ENCODE measurements at regions not wholly inside any gene's neighbourhood (a gene's known extent, or its start where the extent isn't known, plus 50 kb on each side); places are given as distances from the start of the nearest gene placed in this dataset.

DNA sequence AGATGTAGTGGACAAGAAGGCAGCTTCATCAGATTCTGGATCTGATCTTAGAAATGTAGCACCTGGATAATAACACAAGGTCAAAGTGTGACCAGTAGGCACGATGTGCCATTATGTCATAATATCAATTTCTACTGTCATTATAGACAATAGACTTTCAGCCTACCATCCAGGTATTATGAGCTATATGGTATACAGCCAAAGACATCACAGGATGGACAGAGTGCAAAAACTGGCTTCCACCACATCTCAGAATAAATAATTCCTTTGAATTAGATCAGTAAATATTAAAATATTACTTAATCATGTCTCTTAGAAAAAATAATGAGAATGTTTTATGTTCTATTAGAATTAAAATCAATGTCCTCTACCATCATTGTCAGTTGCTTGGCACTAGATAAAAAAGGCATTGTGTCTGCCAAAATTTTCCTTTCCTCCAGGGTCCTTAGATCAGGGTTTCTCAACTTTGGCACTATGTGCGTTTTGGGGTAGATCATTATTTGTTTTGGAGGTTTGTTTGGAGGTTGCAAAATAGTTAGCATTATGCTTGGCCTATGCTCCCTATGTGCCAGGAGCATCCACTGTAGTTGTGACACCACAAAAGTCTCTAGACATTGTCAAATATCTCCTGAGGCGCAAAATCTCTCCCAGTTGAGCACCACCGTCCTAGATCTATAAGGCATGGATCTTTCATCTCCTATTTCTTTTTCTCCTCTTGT lies 86.7 kb upstream of the NRIP1 start:
- no peak for DNase-seq

- no peak for DNase-seq
These were observed 87.8 kb upstream of the NRIP1 start for GRCh38 chr21:15152591-15152990.

GRCh38 chr21:15159382-15160020 lies 94.7 kb upstream of the NRIP1 start:
- DNase-seq, result no peak

GRCh38 chr21:15160136-15160535 lies 95.3 kb upstream of the NRIP1 start:
- no peak for DNase-seq

DNA sequence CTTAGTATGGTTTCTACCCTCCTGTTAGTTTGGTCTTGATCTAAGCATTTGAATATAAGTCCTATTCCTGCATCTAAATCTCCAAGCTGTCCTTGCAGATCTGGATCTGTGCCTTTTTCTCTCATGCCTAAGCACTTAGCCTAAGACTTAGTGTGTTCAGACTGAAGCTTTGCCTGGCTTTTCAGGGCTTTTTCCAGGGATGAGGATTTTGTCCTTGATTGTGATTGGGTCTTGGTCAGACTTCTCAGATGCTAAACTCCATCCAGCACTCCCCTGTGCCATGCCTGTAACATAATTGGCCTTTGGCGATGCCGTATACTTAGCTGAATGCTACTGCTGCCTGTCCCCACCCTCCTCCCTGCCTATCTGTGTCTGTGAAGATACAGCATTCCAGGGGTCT lies 98.1 kb upstream of the NRIP1 start:
- no peak for DNase-seq

DNA sequence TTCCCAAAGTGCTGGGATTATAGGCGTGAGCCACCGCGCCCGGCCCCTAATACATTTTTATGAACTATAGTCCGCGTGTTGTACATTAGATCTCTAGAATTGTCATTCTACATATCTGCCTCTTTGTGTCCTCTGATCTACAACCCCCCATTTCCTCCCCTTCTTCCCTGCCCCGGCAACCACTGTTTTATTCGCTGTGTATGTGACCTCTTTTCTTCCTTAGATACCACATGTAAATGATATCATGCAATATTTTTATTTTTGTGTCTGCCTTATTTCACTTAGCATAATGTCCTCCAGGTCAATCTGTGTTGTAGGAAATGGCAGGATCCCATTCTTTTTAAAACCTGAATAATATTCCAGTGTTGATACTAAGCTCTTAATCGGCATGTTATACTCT lies 99.5 kb upstream of the NRIP1 start:
- no peak for DNase-seq

- DNase-seq, result no peak
These were observed 100.0 kb upstream of the NRIP1 start for GRCh38 chr21:15164678-15165303.

DNA sequence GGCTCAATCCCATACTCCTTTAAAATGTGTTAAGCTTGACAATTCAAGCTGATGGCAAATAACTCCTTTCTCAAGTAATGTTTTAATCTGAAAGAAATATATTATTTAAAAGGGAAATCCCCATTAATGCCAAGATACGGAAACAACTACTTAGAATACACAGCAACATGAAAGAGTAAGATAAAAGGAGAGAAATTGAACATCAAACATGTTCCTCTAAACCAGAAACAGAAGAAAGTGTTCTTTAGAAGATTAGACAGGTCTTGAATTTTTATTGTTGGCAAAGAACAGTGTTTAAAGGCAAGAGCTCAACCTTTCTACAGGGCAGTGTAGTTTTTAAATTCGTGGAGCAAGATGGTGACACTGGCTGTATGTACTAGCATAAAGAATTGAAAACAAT lies 105.8 kb upstream of the NRIP1 start:
- DNase-seq, result no peak

DNA sequence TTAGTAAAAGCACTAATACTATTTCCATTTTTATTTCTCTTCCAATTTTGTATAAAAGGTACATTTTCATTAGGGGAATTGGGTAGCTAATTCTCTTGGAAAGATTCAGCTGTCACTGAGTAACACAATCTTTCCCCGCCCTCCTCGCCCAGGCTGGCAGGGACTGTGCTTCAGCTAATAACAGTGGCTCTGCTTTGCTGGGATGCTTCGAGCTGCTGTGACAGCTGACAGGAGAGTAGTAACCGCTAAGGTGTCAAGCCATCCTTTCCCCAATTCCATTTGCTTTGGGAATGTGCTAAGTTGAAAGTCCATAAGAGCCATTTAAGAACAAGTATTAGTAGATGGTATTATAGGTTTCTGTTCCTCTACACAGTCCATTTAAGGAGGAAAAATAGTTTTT lies 106.7 kb upstream of the NRIP1 start:
- no peak for DNase-seq

GRCh38 chr21:15172963-15173362 lies 108.2 kb upstream of the NRIP1 start:
- no peak for DNase-seq

GRCh38 chr21:15174923-15175322 lies 110.1 kb upstream of the NRIP1 start:
- no peak for DNase-seq

- no peak for DNase-seq
These were observed 117.9 kb upstream of the NRIP1 start for GRCh38 chr21:15182731-15183130.

DNA sequence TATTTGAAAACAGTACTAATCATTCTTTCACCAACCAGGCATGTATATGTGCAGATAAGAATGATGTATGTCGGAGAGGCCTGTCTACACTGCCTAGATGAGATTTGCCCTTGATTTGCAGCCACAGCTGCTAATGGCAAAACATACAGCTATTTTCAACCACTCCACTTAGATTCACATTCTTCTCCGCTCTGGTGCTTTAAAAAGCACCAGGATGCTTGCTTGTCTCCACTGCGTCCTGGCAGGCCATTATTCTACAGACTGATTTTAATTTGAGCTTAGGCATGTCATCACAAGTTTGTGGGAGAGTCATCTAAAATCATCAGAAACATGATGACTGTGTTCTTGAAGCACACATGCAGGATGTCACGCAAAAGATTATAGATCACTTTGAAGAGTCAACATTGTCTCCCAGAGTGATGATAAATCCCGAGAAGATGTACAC lies 119.0 kb upstream of the NRIP1 start:
- DNase-seq, result no peak

GRCh38 chr21:15190412-15190811 lies 125.6 kb upstream of the NRIP1 start:
- DNase-seq, result no peak

DNA sequence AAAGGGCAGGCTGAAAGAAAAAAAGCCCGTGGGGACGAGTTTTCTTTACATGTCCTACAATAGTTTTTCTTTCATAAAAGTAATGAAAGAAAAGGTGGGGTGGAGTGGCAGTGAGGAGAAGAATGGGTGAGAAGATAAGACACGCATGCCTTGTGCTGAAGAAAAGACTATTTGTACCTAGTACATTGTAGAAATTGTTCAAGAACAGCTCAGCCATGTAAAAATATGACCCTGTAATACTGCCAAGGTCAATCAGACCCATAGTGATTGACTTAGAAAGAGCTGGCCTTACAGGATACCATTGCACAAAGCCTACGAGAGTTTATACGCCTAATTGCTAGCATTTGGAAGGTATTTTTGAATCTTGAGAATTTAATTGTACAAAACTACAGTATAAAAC lies 126.0 kb upstream of the NRIP1 start:
- DNase-seq, result no peak

DNA sequence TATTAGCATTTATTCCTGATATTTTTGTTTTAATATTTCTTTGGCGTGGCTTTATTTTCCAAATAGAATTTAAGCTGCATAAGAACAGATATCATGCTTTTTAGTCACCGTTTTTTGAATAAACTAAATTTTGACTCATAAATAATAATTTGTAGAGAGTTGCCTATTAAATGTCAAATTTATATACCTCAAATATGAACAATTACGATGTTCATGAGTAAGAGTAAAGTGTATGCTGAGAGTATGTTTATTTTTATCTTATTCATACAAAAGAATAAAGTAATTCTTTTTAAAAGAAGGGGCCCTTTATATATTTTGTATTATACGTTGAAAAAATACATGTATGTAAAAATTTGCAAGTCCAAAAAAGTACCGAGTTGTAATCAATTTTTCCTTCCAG lies 126.5 kb upstream of the NRIP1 start:
- no peak for DNase-seq

DNA sequence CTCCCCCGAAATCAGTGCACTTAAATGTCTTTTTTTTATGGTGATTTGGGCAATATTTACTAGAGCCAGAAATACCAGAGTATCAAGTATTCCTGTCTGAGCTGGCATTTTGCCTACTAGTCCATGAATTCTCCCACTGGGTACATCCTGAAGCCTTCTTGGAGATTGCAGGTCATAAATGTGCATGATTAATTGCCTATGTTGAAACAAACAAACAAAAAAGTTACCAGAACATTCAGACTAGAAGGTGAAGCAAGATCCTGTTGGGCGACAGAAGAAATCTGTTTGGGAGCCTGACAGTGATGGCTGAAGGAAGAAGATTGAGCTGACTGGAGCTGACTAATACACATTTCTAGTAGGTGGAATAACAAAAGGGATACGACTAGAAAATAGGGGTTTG lies 127.4 kb upstream of the NRIP1 start:
- DNase-seq, result no peak

GRCh38 chr21:15193937-15194336 lies 129.1 kb upstream of the NRIP1 start:
- no peak for DNase-seq

DNA sequence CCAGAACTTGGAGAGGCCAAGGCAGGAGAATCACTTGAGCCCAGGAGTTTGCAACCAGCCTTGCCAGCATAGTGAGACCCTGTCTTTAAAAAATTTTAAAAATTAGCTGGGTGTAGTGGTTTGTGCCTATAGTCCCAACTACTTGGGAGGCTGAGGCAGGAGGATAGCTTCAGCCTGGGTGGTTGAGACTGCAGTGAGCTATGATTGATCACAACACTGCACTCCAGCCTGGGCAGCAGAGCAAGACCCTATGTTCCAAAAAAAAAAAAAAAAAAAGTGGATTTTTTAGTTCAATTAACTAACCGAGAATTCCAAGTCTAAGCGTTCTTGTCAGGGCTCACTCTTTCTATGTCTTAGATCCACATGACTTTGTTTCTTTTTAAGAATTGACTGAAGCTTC lies 130.3 kb upstream of the NRIP1 start:
- no peak for DNase-seq

- DNase-seq, result no peak
These were observed 131.0 kb upstream of the NRIP1 start for GRCh38 chr21:15195768-15196167.

GRCh38 chr21:15197696-15198095 lies 132.9 kb upstream of the NRIP1 start:
- DNase-seq, result no peak

DNA sequence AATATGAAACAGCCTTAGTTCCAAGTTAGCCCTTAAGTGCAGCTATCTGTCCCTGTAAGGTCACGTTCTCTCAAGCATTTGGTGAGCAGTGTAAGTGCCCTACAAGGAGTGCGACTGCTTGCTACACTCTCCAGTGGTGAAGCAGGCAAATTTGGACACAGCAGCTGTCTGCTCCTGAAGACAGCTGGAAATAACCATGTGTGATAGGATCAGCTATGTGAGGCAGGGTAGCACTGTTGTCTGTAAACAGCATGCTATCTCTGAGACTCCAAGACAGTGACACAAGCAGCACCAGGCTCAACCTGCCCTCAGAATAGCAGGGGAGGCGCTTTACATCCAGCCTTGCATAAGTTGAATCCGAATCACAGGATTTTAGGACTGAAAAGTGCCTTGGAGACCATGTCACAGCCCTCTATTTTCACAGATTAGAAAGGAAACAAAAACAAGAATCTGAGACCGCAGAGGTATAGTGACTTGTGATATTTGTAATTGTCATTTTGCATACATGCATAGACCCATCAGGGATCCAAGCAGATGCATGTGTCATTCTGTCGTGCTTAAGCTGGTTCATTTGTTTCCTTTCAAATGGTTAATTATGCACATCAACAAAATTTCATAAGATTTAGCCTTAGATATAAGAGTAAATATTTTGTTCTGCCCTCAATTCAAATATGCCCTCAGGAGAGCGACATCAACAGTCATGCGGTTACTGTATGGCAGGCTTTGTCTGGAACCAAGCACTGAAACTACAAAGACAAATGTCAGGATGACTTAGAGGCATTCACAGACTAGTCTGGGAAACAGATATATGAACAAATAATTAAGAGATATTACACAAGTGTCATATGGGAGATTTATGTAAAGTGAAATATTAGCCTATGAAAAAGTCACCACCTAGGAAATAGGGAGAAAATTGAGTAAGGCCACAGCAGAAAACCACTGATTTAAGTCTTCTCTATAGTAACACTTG lies 134.9 kb upstream of the NRIP1 start:
- DNase-seq, result no peak
